HG03469 (cell line): ENCODE measurements at regions not wholly inside any gene's neighbourhood (a gene's known extent, or its start where the extent isn't known, plus 50 kb on each side); places are given as distances from the start of the nearest gene placed in this dataset.

Experiments used
- ATAC-seq: cut with Tn5 transposase; IDR thresholded peaks from one replicate; pipeline ENCODE4 v1.9.1; 2021; ENCODE audit warnings: mild to moderate bottlenecking, moderate library complexity, moderate number of reproducible peaks; ENCODE audit not compliant: unreplicated experiment

DNA sequence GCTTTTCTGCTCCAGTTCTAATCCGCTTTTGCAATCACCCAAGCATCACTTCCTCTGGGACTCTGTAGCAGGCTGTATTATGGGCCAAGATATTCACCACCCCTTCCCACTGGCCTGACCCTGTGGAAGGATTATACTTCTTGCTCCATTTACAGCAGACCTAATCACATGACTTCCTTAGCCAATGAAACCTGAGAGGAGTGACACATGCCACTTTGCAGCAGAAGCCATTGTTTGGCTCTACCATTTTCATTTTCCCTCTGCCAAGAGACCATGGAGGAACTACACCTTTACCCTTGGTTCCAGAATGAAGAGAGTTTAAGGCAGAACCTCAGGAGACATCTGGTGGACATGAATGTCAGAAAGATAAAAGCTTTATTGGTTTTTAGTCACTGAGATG lies 134.9 kb upstream of the HSD17B12 start:
- no peak for ATAC-seq

DNA sequence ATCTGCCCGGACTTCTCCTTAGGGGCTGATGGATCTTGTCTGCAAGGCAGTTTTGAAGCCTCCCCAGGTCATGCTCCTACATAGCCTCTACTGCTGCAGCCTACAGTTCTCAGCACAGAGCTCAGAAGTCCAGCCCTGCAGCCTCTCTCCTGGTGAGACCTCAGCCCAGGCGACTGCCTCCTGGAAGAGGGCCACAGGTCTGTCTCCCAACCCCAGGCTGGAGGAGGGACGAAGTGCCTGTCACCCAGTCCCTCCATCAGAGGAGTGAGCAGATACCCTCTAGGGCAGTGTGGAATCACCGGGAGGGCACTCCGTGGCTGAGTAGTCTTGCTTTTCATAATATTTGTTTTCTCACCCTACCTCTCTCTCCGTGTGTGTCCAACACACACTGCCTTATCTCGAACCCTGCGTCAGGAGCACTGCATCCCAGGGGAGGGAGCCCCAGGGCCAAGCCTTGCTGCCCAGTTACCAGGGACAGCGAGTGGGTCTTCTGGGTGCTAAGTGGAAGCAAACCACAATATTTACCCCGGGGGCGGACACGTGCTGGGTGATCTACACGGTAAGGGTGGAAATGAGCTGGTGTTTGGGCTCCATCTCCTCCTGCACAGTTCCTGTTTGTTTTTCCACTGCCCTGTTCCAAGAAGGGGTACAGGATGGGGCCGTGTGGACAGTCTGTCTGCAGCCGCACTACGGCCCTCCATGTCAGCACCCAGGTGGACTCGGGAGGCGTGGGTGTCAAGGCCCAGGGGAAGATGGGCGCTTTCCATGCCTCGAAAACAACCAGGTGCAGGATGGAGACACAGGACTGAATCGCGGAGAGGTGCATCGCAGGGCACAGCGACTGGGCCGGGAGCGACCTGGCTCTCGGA lies 133.7 kb upstream of the HSD17B12 start:
- no peak for ATAC-seq

DNA sequence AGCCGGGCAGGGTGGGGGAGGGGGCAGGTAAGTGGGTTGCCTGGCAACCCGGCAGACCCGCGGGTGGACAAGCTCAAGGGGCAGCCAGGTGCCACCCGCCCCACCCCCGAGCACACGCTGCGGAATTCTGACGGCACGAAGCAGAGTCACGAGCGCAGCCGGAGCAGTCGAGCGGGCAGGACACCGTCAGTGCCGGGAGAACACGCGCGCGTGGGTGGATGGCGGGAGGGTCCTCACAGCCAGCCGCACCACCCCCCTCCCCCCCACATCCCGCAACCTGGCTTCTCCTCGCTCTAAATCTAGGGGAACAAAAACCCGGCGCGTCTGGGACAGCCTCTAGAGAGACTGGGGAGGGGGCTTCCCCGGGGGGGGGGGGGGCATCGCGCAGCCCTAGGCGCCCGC lies 133.1 kb upstream of the HSD17B12 start:
- ATAC-seq = no peak

DNA sequence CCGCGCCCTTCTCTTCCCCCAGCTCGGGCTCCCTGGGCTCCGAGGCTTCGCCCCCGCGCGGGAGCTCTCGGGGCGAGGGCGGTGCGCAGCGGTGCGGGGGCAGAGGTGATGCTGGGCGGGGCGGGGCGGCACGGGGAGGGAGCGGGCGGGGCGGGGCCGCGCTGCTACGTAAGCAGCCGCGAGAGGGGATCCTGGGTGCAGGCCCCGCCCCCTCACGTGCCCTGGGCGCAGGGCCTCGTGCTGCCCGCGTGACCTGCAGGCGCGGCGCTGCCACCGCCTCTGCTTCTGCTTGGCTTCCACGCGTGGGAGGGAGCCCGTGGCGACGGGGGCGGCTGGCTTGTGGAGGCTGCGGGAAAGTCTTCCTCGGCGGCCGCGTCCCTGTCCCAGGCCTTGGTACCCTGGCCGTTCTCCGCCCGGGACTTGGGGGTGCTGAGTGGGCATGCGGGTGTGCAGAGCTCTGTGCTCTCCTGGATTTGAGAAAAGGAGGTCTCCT lies 132.6 kb upstream of the HSD17B12 start:
- no peak for ATAC-seq

DNA sequence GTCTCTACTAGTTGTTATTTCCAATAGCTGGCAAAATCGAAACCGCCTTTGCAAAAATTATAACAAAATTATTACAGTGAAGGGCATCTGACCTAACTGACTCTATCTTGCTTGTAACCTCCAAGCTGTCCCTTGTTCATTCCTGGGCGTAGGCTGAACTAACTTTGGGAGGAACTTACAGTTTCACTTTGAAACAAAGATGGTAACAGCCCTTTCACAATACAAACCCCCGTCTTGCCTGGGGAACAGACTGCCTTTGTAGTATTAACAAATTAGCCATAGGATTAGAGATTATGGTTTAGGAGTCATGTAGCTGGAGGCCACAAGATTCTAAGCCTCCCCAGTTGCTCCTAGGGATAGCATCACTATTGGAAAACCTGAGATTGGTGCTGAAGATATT lies 131.6 kb upstream of the HSD17B12 start:
- no peak for ATAC-seq

DNA sequence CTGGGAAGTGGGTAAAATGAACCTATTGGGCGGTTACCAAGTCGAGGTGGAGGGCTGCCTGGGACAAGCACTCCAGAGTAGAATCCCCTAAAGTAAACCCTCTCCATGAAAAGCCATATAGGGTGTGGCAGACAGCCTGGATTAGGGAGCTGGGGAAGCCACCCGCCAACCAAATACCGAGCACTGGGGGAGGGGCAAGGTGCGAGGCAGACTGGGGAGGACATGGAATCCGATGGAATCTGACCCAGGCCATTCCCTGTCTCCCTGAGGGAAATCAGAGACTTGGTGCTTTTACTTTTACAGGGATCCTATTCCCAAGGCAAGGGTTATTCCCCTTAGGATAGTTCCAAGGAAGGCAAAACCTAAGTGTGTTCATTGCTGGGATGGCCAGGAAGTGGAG lies 130.9 kb upstream of the HSD17B12 start:
- no peak for ATAC-seq

DNA sequence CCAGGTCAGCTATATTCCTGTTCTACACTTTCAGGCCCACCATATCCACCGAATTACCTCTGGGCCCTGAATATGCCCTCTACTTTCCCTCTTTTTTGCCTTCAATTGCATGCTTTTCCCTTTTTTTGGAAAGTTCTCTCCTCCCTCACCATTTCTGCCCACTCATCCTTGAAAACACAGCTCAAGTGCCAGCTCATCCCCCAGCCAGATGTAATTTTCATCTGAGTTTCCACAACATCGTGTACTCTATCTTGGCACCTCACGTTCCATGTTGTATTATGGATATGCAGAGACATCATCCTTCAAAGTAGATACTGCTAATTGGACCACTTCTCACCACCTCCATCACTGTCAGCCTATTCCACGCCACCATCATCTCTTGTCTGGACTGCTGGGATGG lies 129.8 kb upstream of the HSD17B12 start:
- no peak for ATAC-seq

DNA sequence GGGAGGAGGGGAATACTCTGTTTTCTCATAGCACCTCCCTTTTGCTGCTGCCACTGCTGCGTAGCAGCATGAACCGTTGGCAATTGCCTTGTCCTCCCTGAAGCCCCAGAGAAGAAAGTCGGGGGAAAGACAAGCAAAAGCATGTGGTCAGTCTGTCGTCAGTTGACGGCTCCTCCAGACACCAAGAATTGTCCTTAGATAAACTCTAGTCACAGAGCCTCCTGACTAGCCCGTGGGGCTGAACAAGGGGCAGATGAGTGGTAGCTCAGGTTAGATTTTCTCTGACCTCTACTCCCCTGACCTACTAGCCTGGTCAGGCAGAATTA lies 126.4 kb upstream of the HSD17B12 start:
- no peak for ATAC-seq

DNA sequence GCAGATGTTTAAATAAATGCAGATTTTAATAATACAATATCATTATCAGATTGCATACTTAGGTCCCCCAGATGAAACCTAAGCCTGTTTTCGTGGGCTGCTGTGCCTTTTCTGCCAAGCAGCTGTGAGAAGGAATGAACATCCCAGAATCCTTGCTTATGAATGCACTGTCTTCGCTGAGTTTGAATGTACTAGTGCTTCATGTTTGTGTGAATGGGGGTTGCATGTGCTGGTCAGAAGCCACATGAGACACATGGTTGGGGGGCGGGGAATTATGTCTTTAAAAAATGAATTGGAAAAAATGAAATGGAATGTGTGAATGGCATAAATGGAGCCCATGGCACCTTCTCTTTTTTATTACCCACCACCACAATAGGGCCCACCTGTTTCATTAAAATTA lies 125.4 kb upstream of the HSD17B12 start:
- ATAC-seq = no peak

DNA sequence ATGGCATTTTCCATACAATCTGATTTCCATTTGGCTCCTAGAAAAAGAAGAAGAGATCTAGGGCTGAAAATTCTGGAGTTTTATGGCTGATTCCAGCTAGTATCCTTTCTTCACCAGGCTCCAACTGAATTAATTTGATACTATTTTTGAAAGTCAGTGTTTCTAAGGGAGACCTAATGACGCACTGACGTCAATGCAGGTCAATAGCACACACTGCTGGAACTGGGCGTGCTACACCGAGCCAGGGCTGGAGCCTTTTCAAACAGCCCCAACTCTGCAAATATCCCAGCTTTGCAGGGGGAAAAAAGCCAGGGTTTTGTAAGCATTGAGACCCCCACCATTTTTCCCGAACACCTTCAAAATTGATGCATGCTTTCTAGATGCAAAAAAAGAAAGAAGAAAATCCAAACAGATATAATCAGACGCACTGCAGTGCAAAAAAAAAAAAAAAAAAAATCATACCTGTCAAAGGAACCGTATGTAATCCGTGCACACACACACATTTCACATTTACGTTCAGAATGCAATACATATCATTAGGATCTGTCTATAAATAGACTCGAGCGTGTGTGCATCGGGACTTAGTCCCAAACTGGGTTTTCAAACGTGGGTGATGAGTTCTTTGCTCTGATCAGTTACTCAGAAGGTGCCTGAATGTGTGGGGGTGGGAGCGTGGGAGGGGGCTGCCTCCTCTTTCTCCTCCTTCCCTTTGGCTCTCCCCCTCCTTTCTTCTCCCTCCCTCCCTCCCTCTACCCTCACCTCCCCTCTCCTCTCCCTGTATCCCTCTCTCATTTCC lies 124.5 kb upstream of the HSD17B12 start:
- no peak for ATAC-seq

DNA sequence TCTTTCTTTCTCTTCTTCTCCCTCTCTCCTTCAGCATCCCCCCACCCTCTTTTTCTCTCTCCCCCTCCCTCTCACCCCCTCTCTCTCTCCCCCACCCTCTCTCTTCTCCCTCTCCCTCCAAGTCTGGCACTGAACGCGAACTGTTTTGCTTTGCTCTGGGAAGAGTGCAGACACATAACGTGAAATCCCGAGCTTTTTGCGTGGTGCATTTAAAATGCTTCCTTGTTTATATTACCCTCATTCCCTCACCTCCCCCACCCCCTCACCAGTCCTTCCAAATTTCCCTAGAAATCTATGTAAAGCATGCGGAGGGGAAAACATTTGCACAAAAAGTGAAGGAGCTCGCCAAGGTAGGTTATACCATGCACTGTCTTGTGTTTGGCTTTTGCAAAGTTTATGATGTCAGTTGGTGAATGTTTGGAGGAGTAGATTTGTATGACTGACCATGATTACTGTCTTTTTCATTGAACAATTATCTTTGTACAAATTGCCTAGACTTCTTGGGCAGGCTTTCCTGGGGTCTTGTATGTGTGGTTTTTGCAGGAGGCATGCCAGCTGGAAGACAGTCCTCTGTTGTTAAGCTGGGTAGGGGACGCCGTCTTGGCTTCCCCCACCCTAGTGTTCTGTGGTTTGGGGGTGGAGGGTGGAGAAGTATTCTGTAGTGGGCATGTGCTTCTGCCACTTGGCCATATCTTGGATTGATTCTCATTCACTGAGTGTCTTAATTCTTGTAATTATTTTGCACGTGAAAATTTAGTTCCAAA lies 123.7 kb upstream of the HSD17B12 start:
- no peak for ATAC-seq

DNA sequence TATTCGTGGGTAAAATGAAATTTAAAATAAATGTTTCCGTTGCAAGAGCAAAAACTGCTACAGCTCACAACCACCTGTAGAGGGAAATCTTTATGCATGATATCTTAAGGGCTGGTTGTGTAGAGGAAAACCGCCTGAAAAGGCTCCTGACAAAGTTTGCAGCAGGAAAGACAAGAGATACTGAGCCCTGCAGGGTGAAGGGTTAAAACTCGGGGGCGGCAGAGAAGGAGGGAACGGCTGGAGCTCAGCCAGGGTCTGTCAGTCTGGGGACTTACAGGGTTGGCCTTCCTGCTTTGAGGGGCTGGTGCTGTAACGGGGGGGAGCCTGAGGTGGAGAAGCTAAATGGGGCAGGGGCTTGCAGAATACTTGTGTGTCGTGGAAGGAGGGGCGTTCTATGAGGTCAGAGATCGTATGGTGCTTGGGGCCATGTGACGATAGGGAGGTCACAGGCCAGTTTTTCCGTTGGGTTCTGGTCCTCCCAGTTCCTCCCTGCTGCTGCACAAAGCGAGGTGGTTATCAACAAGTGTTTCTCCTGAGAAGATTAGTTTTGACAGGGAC lies 122.9 kb upstream of the HSD17B12 start:
- ATAC-seq = no peak

DNA sequence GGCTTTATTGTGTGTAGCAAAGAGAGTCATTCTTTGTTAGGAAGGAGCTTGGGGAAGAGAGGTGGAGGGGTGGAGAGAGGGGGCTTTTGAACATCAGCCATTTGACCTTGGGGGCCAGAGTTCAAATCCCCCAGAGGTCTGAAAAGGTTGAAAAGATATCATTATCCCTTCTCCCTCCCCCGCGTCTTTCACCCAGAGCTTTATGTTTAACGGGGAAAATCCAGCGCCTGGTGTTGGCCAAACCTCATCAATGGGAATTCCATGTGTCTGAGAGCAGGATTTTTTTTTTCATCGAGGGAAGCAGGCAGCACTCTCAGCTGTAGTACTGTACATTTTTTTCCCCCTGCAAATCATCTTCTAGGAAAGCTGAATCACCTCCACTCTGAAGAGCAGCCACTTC lies 122.4 kb upstream of the HSD17B12 start:
- no peak for ATAC-seq

DNA sequence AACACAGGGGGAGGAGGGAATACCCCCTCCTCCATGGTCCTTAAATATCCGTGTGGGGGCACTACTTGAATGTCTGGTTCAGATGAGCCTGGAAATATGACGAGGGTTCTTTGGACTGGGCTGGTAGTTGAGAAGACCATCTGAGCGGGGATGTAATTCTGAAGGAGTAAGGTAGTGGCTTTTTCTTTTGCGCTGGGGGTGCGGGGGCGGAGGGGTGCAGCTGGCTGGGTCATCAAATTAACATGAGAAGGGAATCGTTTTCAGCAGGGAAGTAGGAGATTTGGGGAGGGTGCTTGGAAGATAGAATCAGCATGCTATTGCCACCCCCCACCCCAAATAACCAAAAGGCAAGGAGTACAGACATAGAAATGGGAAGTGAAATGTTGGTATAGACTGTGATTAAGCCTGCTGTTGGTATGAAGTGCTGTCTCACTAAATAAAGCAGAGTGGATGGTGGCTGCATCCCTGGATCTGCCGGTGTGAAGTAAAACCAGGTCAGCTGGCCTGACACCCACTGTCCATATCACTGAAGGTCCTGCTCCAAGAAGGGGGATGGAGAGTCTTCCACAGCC lies 121.9 kb upstream of the HSD17B12 start:
- ATAC-seq = no peak

DNA sequence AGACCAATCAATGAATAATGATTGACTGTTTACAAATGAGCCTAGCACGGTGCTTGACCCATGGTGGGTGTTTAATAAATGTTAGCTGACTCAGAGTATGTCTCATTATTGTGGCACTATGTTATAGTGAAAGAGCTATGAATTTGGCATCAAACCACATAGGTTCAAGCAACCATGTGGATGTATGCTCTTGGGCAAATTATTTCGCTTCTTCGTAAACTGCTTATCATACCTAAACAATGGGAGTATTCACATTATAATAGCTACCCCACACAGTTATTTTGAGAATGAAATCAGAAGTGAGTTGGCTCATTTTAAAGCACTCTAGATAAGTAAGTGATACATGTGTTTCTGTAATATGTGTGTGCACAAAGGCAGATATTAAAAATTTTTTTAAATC lies 118.7 kb upstream of the HSD17B12 start:
- no peak for ATAC-seq

DNA sequence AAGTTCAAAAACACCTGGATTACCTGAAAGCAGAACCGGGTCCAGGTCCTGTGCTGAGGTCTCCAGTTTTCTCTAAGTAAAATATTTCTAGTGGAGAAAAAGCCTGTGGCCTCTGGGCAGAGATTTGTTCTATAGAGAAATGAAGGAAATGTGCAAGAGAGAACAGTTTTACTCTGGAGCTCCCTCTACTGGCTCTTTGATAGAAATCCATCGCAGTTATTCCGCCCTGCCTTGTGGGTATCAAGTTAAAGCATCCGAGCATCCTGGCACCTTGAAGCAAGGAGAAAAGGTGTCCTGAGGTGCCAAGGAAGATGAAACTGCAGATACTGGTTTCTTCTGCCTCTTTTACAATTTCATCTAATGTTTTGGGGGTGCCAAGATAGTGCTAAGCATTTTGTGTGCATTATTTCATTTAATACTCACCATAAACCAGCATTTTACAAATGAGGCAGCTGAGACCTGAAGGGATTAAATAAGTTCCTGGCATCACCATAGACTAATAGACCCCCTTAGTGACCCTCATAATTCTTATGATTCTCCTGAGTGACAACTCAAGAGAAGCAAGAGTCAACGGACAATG lies 113.1 kb upstream of the HSD17B12 start:
- peak; percentile 84 for ATAC-seq

DNA sequence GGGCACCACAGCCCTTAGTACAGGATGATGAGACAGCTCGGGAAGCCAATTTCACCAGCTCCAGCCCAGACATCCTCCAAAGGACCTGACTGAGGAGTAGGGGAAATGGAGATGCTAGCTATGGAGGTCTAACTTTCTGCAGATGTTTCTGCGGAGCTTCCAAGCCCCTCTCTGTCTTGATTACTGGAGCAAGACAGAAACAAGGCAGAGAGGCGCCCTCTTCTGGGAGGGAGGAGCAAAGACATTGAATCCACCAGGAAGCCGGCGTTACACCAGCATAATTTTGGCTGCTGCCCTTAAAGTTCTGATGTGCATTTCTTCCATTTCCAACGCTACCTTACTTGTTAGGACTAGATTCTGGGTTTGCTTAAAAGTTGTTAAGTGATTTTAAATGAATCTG lies 107.3 kb upstream of the HSD17B12 start:
- no peak for ATAC-seq

DNA sequence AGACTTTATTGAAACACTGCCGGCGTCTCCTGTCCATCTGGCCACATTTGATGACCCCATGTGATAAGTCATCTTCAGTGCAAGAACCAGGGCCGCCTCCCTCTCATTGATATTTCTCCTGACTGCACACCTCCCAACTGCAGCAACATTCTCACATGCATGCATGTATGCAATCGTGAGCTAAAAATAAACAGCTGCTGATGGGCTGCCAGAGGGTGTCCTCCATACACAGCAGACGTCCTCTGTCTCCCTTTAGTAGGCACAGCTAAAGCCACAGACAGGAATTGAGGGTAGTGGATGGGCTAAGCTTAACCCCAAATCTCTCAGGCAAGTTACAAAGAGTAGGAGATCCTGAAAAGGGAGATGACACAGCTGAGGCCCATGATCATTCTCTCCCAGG lies 106.7 kb upstream of the HSD17B12 start:
- no peak for ATAC-seq

DNA sequence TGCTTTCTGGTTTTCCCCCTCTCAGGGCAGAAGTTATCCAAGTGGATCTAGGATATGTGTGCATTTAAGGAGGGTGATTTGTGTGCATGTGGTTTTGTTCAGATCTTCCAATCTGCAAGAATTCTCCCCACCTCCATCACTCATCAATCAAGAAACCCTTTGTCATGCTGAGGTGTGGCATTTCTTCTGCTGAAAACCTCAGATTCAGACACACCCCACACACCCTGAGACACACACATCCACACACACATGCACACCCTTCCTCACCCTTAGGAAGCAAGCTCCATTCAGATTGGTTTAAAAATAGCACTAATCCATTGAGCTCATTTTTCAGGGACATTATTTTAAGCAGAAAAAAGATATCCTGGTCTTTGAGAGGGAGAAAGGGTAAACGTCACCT lies 106.1 kb upstream of the HSD17B12 start:
- ATAC-seq = no peak
